Tibial nerve (tissue), 4 donors: ENCODE measurements at regions not wholly inside any gene's neighbourhood (a gene's known extent, or its start where the extent isn't known, plus 50 kb on each side); places are given as distances from the start of the nearest gene placed in this dataset.
"Not testable (repeated sequence)": the region's sequence is repeated elsewhere in the genome, so short reads cannot be mapped to it uniquely, and the experiment has no call there.

ENCODE experiments used
- DNase-seq, 2 donors: peaks; one replicate each; pipeline ENCODE4 v3.0.0-alpha.2; 2019; ENCODE audit warnings: low spot score in 2 of 2
- H3K27ac ChIP-seq, 4 donors: fragments of 200-600 bp; sonication (generic) in 3 of 4; one replicate each; pipeline ENCODE4 v1.5.1; 2017 to 2019; ENCODE audit warnings: mild to moderate bottlenecking in 1 of 4
- H3K27me3 ChIP-seq, 2 donors: fragments of 200-600 bp; sonication (generic) in 1 of 2; one replicate each; pipeline versions ENCODE4 v1.5.1 to v1.6.0; 2017 to 2019
- H3K36me3 ChIP-seq, 3 donors: fragments of 200-600 bp; sonication (generic); one replicate each; pipeline ENCODE4 v1.5.1; 2018 to 2019
- H3K4me1 ChIP-seq, 4 donors: fragments of 200-600 bp; sonication (generic) in 3 of 4; one replicate each; pipeline ENCODE4 v1.5.1; 2017 to 2019
- H3K4me3 ChIP-seq, 4 donors: fragments of 200-600 bp; sonication (generic) in 3 of 4; one replicate each; pipeline ENCODE4 v1.5.1; 2017 to 2019; ENCODE audit warnings: mild to moderate bottlenecking in 1 of 4, moderate library complexity in 1 of 4
- H3K9me3 ChIP-seq, 4 donors: fragments of 200-600 bp; sonication (generic) in 3 of 4; one replicate each; pipeline ENCODE4 v1.5.1; 2017 to 2019
- CTCF ChIP-seq, 5 experiments: fragments of 200-600 bp in 3 of 5; fragments of 450-650 bp in 2 of 5; sonication (generic) in 3 of 5; IDR thresholded peaks; one replicate each; pipeline ENCODE4 v1.5.1; 2016 to 2019; ENCODE audit warnings: antibody characterized with exemption in 5 of 5, mild to moderate bottlenecking in 3 of 5, moderate library complexity in 2 of 5
- EP300 ChIP-seq, 2 donors: sonication (generic); formaldehyde crosslinking; IDR thresholded peaks; one replicate each; pipeline ENCODE4 v1.6.1; 2017; ENCODE audit warnings: antibody characterized with exemption in 2 of 2, mild to moderate bottlenecking in 1 of 2
- POLR2A ChIP-seq, 2 donors: fragments of 450-650 bp; IDR thresholded peaks; one replicate each; pipeline ENCODE4 v1.6.1; 2017; ENCODE audit warnings: antibody characterized with exemption in 2 of 2, mild to moderate bottlenecking in 2 of 2, moderate library complexity in 2 of 2
- WGBS, 2 donors: methylation state at CpG; one replicate each; pipeline ENCODE4 v1.1.5; 2018; 5-methylcytosine and 5-hydroxymethylcytosine counted together

- not testable (repeated sequence) for H3K9me3 ChIP-seq, H3K36me3 ChIP-seq, DNase-seq, H3K27ac ChIP-seq, H3K4me1 ChIP-seq, H3K4me3 ChIP-seq, H3K27me3 ChIP-seq
- WGBS, 2 donors = no CpG with 5 or more reads among the region's 11 CpGs
Measured at GRCh38 chr15:84360902-84361301, 125.3 kb downstream of the GOLGA6L4 start.

- H3K4me3 ChIP-seq, H3K9me3 ChIP-seq, H3K27me3 ChIP-seq, DNase-seq, H3K36me3 ChIP-seq, H3K4me1 ChIP-seq, H3K27ac ChIP-seq: not testable (repeated sequence)
Measured at GRCh38 chr15:84384421-84384820, 148.8 kb downstream of the GOLGA6L4 start.

GRCh38 chr15:84387086-84387485 lies 151.5 kb downstream of the GOLGA6L4 start:
- no peak for DNase-seq
- Histone ChIP-seq H3K36me3 (no peaks in the 10 kb centered on the region), H3K4me3 (no peak overlapping the region), H3K27me3 (no peaks in the 10 kb centered on the region), H3K9me3 (peaks cover 0 to 10% (median 0%) of the 10 kb centered on the region in 4 donors), H3K27ac (no peak overlapping the region), H3K4me1 (no peaks in the 10 kb centered on the region)
- 33 to 66% methylated on average over 5 to 8 of the region's 8 CpGs for WGBS, 2 donors
- no peak for TF ChIP-seq EP300 (IDR thresholded peaks at IDR 0.05)
- no peak for TF ChIP-seq POLR2A (IDR thresholded peaks at IDR 0.05)
- no peak for TF ChIP-seq CTCF (IDR thresholded peaks at IDR 0.05)

GRCh38 chr15:84388201-84388600 lies 152.6 kb downstream of the GOLGA6L4 start:
- WGBS, 2 donors = 93 to 95% methylated on average over 1 of the region's 1 CpG
- not testable (repeated sequence) for H3K4me1 ChIP-seq, H3K36me3 ChIP-seq, H3K9me3 ChIP-seq, H3K27me3 ChIP-seq, H3K27ac ChIP-seq, H3K4me3 ChIP-seq, DNase-seq

GRCh38 chr15:84388638-84389037 lies 153.1 kb downstream of the GOLGA6L4 start:
- not testable (repeated sequence) for DNase-seq, H3K36me3 ChIP-seq, H3K27me3 ChIP-seq, H3K4me1 ChIP-seq, H3K4me3 ChIP-seq, H3K9me3 ChIP-seq, H3K27ac ChIP-seq
- WGBS, 2 donors = 47 to 80% methylated on average over 1 to 2 of the region's 2 CpGs

- 62 to 71% methylated on average over 4 of the region's 4 CpGs for WGBS, 2 donors
- not testable (repeated sequence) for DNase-seq, H3K9me3 ChIP-seq, H3K4me1 ChIP-seq, H3K36me3 ChIP-seq, H3K4me3 ChIP-seq, H3K27me3 ChIP-seq, H3K27ac ChIP-seq
Measured at GRCh38 chr15:84390324-84390723, 154.8 kb downstream of the GOLGA6L4 start.

- Histone ChIP-seq H3K4me3 (no peak overlapping the region), H3K36me3 (no peaks in the 10 kb centered on the region), H3K4me1 (no peaks in the 10 kb centered on the region), H3K27me3 (no peaks in the 10 kb centered on the region), H3K27ac (no peak overlapping the region), H3K9me3 (peaks cover 0 to 10% (median 0%) of the 10 kb centered on the region in 4 donors)
- DNase-seq = no peak
- WGBS, 2 donors = 69 to 76% methylated on average over 3 of the region's 3 CpGs
- no peak for TF ChIP-seq EP300 (IDR thresholded peaks at IDR 0.05)
- TF ChIP-seq CTCF (IDR thresholded peaks at IDR 0.05) = no peak
- TF ChIP-seq POLR2A (IDR thresholded peaks at IDR 0.05) = no peak
Measured at GRCh38 chr15:84391191-84391590, 155.6 kb downstream of the GOLGA6L4 start.

- not testable (repeated sequence) for DNase-seq
Measured at GRCh38 chr15:84392020-84392419, 156.4 kb downstream of the GOLGA6L4 start.

GRCh38 chr15:84393386-84393936 lies 157.9 kb downstream of the GOLGA6L4 start:
- not testable (repeated sequence) for H3K9me3 ChIP-seq, DNase-seq, H3K4me3 ChIP-seq, H3K36me3 ChIP-seq, H3K4me1 ChIP-seq, H3K27ac ChIP-seq, H3K27me3 ChIP-seq
- 61% methylated on average over 8 of the region's 8 CpGs for WGBS, 2 donors

More at GRCh38 chr15:84392020-84392419, 156.4 kb downstream of the GOLGA6L4 start:
- H3K36me3 ChIP-seq, H3K27me3 ChIP-seq, H3K9me3 ChIP-seq, H3K4me3 ChIP-seq, H3K27ac ChIP-seq, H3K4me1 ChIP-seq: not testable (repeated sequence)
- 90% methylated on average over 7 of the region's 7 CpGs for WGBS, 2 donors

- H3K27me3 ChIP-seq, H3K27ac ChIP-seq, H3K4me3 ChIP-seq, H3K9me3 ChIP-seq, H3K36me3 ChIP-seq, H3K4me1 ChIP-seq, DNase-seq: not testable (repeated sequence)
- WGBS, 2 donors = 81% methylated on average over 3 to 4 of the region's 5 CpGs
Measured at GRCh38 chr15:84393966-84394365, 158.4 kb downstream of the GOLGA6L4 start.

- DNase-seq, H3K9me3 ChIP-seq, H3K4me1 ChIP-seq, H3K27me3 ChIP-seq, H3K4me3 ChIP-seq, H3K27ac ChIP-seq: not testable (repeated sequence)
- 74 to 75% methylated on average over 6 to 10 of the region's 11 CpGs for WGBS, 2 donors
- peaks cover 0 to 11% (median 0%) of the 10 kb centered on the region in 3 donors for H3K36me3 ChIP-seq
Measured at GRCh38 chr15:84395384-84395783, 159.8 kb downstream of the GOLGA6L4 start.

- not testable (repeated sequence) for H3K4me3 ChIP-seq, DNase-seq, H3K27ac ChIP-seq, H3K9me3 ChIP-seq, H3K27me3 ChIP-seq, H3K4me1 ChIP-seq
- H3K36me3 ChIP-seq = peaks cover 0 to 14% (median 0%) of the 10 kb centered on the region in 3 donors
- 66 to 68% methylated on average over 6 of the region's 6 CpGs for WGBS, 2 donors
Measured at GRCh38 chr15:84395881-84396280, 160.3 kb downstream of the GOLGA6L4 start.
